ENCODE measurements at regions not wholly inside any gene's neighbourhood (a gene's known extent, or its start where the extent isn't known, plus 50 kb on each side); places are given as distances from the start of the nearest gene placed in this dataset.

DNA sequence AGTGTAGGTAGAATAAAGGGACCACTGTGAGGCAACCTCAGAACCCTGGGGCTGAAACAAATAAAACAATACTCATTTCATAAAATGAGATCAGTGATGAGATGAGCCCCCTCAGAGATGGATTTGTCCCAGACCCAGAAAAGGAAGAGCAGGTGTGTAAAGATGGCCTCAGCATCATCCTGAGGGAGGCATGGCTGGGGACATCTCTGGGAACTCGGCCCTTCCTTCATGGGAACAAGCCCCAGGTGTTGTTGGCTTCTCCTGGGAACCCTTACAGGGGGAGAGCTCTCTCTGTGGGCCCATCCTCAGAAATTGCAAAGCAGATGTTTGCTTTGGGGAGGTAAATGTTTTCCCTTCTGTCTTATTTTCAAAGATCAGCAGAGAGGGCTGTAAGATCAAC lies 133.2 kb upstream of the USP24 start (continued):
- TF ChIP-seq, protein P1, sequence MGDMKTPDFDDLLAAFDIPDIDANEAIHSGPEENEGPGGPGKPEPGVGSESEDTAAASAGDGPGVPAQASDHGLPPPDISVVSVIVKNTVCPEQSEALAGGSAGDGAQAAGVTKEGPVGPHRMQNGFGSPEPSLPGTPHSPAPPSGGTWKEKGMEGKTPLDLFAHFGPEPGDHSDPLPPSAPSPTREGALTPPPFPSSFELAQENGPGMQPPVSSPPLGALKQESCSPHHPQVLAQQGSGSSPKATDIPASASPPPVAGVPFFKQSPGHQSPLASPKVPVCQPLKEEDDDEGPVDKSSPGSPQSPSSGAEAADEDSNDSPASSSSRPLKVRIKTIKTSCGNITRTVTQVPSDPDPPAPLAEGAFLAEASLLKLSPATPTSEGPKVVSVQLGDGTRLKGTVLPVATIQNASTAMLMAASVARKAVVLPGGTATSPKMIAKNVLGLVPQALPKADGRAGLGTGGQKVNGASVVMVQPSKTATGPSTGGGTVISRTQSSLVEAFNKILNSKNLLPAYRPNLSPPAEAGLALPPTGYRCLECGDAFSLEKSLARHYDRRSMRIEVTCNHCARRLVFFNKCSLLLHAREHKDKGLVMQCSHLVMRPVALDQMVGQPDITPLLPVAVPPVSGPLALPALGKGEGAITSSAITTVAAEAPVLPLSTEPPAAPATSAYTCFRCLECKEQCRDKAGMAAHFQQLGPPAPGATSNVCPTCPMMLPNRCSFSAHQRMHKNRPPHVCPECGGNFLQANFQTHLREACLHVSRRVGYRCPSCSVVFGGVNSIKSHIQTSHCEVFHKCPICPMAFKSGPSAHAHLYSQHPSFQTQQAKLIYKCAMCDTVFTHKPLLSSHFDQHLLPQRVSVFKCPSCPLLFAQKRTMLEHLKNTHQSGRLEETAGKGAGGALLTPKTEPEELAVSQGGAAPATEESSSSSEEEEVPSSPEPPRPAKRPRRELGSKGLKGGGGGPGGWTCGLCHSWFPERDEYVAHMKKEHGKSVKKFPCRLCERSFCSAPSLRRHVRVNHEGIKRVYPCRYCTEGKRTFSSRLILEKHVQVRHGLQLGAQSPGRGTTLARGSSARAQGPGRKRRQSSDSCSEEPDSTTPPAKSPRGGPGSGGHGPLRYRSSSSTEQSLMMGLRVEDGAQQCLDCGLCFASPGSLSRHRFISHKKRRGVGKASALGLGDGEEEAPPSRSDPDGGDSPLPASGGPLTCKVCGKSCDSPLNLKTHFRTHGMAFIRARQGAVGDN (IDR thresholded peaks at IDR 0.05) = no peak
- TF ChIP-seq RELA (IDR thresholded peaks at IDR 0.05; ENCODE audit: borderline replicate concordance, partially characterized antibody) (no peak), MYC (IDR thresholded peaks at IDR 0.05; ENCODE audit: insufficient read depth, insufficient read length, insufficient replicate concordance, low read length, severe bottlenecking) (no peak), STAT3 (IDR thresholded peaks at IDR 0.05; ENCODE audit: low read depth, low read length) (no peak), CHD1 (IDR thresholded peaks at IDR 0.05; ENCODE audit: low read depth, low read length) (no peak), TCF3 (IDR thresholded peaks at IDR 0.05; ENCODE audit: borderline replicate concordance, insufficient read depth, low read depth, low read length) (no peak), CBX5 (IDR thresholded peaks at IDR 0.05; ENCODE audit: low read depth) (no peak), EZH2 (IDR thresholded peaks at IDR 0.05; ENCODE audit: borderline replicate concordance, control insufficient read depth, low read depth, low read length) (no peak), RFX5 (IDR thresholded peaks at IDR 0.05; ENCODE audit: low read depth, low read length) (no peak), NBN (IDR thresholded peaks at IDR 0.05) (no peak), SMARCA5 (IDR thresholded peaks at IDR 0.05) (no peak), MXI1 (IDR thresholded peaks at IDR 0.05; ENCODE audit: low read depth, low read length) (no peak), BCL11A (IDR thresholded peaks at IDR 0.05; ENCODE audit: low read depth, low read length) (no peak), SREBF1 (IDR thresholded peaks at IDR 0.05; ENCODE audit: low read length) (no peak)
- TF ChIP-seq, protein P2, sequence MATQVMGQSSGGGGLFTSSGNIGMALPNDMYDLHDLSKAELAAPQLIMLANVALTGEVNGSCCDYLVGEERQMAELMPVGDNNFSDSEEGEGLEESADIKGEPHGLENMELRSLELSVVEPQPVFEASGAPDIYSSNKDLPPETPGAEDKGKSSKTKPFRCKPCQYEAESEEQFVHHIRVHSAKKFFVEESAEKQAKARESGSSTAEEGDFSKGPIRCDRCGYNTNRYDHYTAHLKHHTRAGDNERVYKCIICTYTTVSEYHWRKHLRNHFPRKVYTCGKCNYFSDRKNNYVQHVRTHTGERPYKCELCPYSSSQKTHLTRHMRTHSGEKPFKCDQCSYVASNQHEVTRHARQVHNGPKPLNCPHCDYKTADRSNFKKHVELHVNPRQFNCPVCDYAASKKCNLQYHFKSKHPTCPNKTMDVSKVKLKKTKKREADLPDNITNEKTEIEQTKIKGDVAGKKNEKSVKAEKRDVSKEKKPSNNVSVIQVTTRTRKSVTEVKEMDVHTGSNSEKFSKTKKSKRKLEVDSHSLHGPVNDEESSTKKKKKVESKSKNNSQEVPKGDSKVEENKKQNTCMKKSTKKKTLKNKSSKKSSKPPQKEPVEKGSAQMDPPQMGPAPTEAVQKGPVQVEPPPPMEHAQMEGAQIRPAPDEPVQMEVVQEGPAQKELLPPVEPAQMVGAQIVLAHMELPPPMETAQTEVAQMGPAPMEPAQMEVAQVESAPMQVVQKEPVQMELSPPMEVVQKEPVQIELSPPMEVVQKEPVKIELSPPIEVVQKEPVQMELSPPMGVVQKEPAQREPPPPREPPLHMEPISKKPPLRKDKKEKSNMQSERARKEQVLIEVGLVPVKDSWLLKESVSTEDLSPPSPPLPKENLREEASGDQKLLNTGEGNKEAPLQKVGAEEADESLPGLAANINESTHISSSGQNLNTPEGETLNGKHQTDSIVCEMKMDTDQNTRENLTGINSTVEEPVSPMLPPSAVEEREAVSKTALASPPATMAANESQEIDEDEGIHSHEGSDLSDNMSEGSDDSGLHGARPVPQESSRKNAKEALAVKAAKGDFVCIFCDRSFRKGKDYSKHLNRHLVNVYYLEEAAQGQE (IDR thresholded peaks at IDR 0.05; ENCODE audit: low read depth, low read length) = no peak
- TF ChIP-seq, protein P3, sequence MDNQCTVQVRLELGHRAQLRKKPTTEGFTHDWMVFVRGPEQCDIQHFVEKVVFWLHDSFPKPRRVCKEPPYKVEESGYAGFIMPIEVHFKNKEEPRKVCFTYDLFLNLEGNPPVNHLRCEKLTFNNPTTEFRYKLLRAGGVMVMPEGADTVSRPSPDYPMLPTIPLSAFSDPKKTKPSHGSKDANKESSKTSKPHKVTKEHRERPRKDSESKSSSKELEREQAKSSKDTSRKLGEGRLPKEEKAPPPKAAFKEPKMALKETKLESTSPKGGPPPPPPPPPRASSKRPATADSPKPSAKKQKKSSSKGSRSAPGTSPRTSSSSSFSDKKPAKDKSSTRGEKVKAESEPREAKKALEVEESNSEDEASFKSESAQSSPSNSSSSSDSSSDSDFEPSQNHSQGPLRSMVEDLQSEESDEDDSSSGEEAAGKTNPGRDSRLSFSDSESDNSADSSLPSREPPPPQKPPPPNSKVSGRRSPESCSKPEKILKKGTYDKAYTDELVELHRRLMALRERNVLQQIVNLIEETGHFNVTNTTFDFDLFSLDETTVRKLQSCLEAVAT (IDR thresholded peaks at IDR 0.05) = no peak
- TF ChIP-seq, protein P4, sequence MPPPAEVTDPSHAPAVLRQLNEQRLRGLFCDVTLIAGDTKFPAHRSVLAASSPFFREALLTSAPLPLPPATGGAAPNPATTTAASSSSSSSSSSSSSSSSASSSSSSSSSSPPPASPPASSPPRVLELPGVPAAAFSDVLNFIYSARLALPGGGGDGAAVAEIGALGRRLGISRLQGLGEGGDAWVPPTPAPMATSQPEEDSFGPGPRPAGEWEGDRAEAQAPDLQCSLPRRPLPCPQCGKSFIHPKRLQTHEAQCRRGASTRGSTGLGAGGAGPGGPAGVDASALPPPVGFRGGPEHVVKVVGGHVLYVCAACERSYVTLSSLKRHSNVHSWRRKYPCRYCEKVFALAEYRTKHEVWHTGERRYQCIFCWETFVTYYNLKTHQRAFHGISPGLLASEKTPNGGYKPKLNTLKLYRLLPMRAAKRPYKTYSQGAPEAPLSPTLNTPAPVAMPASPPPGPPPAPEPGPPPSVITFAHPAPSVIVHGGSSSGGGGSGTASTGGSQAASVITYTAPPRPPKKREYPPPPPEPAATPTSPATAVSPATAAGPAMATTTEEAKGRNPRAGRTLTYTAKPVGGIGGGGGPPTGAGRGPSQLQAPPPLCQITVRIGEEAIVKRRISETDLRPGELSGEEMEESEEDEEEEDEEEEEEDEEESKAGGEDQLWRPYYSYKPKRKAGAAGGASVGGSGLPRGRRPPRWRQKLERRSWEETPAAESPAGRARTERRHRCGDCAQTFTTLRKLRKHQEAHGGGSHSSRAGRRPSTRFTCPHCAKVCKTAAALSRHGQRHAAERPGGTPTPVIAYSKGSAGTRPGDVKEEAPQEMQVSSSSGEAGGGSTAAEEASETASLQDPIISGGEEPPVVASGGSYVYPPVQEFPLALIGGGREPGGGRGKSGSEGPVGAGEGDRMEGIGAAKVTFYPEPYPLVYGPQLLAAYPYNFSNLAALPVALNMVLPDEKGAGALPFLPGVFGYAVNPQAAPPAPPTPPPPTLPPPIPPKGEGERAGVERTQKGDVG (CRISPR knock-in tag; IDR thresholded peaks at IDR 0.05) = no peak
